ENCODE measurements at regions not wholly inside any gene's neighbourhood (a gene's known extent, or its start where the extent isn't known, plus 50 kb on each side); places are given as distances from the start of the nearest gene placed in this dataset.

GRCh38 chr4:159042868-159043267 is 60.0 kb upstream of the RAPGEF2 start:
- no peak for DNase-seq
- WGBS, 2 donors, result 92 to 95% methylated on average over 4 of the region's 4 CpGs
- no peaks in the 10 kb centered on the region for H3K9me3 ChIP-seq
- H3K4me1 ChIP-seq, result peaks cover 0 to 4% (median under 1%) of the 10 kb centered on the region in 4 donors
- no peaks in the 10 kb centered on the region for H3K27me3 ChIP-seq
- intact Hi-C loops (cut with DNase I), result no loop called here
- no peak overlapping the region for H3K4me3 ChIP-seq
- TF ChIP-seq EP300 (IDR thresholded peaks at IDR 0.05) (no peak), POLR2AphosphoS5 (IDR thresholded peaks at IDR 0.05) (no peak), POLR2A (IDR thresholded peaks at IDR 0.05) (no peak), CTCF (IDR thresholded peaks at IDR 0.05) (no peak)
- no peak overlapping the region for H3K27ac ChIP-seq
- no peaks in the 10 kb centered on the region for H3K36me3 ChIP-seq

GRCh38 chr4:159043861-159044260 is 59.0 kb upstream of the RAPGEF2 start:
- H3K27me3 ChIP-seq, result no peaks in the 10 kb centered on the region
- H3K4me3 ChIP-seq, result no peak overlapping the region
- H3K4me1 ChIP-seq, result peaks cover 0 to 7% (median 2%) of the 10 kb centered on the region in 4 donors
- no peaks in the 10 kb centered on the region for H3K36me3 ChIP-seq
- no peak for TF ChIP-seq POLR2A (IDR thresholded peaks at IDR 0.05)
- no peak for TF ChIP-seq CTCF (IDR thresholded peaks at IDR 0.05)
- no peak for TF ChIP-seq POLR2AphosphoS5 (IDR thresholded peaks at IDR 0.05)
- no peak for TF ChIP-seq EP300 (IDR thresholded peaks at IDR 0.05)
- no peaks in the 10 kb centered on the region for H3K9me3 ChIP-seq
- DNase-seq, result no peak
- 87 to 89% methylated on average over 3 of the region's 3 CpGs for WGBS, 2 donors
- intact Hi-C loops (cut with DNase I), result no loop called here
- H3K27ac ChIP-seq, result no peak overlapping the region

- Histone ChIP-seq H3K4me1 (peaks cover 0 to 7% (median 2%) of the 10 kb centered on the region in 4 donors), H3K27ac (no peak overlapping the region), H3K27me3 (no peaks in the 10 kb centered on the region), H3K4me3 (no peak overlapping the region), H3K36me3 (no peaks in the 10 kb centered on the region), H3K9me3 (no peaks in the 10 kb centered on the region)
- intact Hi-C loops (cut with DNase I), result loop anchor here (5.0 kb wide), 1 partner anchor 57 kb away; the partner anchor contains the start of gene RAPGEF2
- DNase-seq, result no peak
- no peak for TF ChIP-seq POLR2AphosphoS5 (IDR thresholded peaks at IDR 0.05)
- TF ChIP-seq EP300 (IDR thresholded peaks at IDR 0.05), result no peak
- no peak for TF ChIP-seq POLR2A (IDR thresholded peaks at IDR 0.05)
- no peak for TF ChIP-seq CTCF (IDR thresholded peaks at IDR 0.05)
Observed at GRCh38 chr4:159045321-159045720, 57.6 kb upstream of the RAPGEF2 start.

GRCh38 chr4:159046683-159047082 is 56.2 kb upstream of the RAPGEF2 start:
- intact Hi-C loops (cut with DNase I), result loop anchor here (5.0 kb wide), 1 partner anchor 56 kb away; the partner anchor contains the start of gene RAPGEF2
- Histone ChIP-seq H3K9me3 (no peaks in the 10 kb centered on the region), H3K27me3 (no peaks in the 10 kb centered on the region), H3K27ac (no peak overlapping the region), H3K4me3 (no peak overlapping the region), H3K36me3 (no peaks in the 10 kb centered on the region), H3K4me1 (peaks cover 0 to 12% (median 2%) of the 10 kb centered on the region in 4 donors)
- TF ChIP-seq CTCF (IDR thresholded peaks at IDR 0.05) (no peak), EP300 (IDR thresholded peaks at IDR 0.05) (no peak), POLR2AphosphoS5 (IDR thresholded peaks at IDR 0.05) (no peak), POLR2A (IDR thresholded peaks at IDR 0.05) (no peak)
- 43 to 77% methylated on average over 6 of the region's 6 CpGs for WGBS, 2 donors
- no peak for DNase-seq
